K562 (cell line): ENCODE measurements at regions not wholly inside any gene's neighbourhood (a gene's known extent, or its start where the extent isn't known, plus 50 kb on each side); places are given as distances from the start of the nearest gene placed in this dataset.

Experiments used
- ATAC-seq: fragments of 200-7000 bp; cut with Tn5 transposase; 3 replicates; pipeline ENCODE4 v1.9.1; 2020; ENCODE audit warnings: moderate library complexity
- BruUV-seq: library from RNA; stranded (reverse); fragments of 400-500 nt; replicated peaks from 2 replicates; lab custom pipeline; 2021; lab: Mats Ljungman, UMichigan
- CTCF ChIA-PET: fragments of 300-600 bp; formaldehyde crosslinking; extraction: SDS; loops from one replicate; lab custom pipeline; 2021; ENCODE audit warnings: low intra/inter-chr PET ratio; lab: Yijun Ruan, JAX
- POLR2A ChIA-PET: fragments of 300-600, 350-650 bp; sonication (Branson Sonifier 250); formaldehyde crosslinking; extraction: SDS; loops from one replicate; lab custom pipeline; 2021; ENCODE audit warnings: antibody characterized with exemption, inconsistent platforms; lab: Yijun Ruan, JAX
- DNase-seq, 4 experiments: peaks; one replicate each; pipeline versions ENCODE4 v3.0.0 to v3.0.0-alpha.2; 2011 to 2018; ENCODE audit warnings: low spot score in 3 of 4, mixed read lengths in 3 of 4; ENCODE audit errors: extremely low read depth in 1 of 4
- FAIRE-seq: peaks from 2 replicates; lab custom pipeline; 2011; peaks lifted over from hg19 to GRCh38; lab: Jason Lieb, UNC
- H2AFZ ChIP-seq: 2 replicates; pipeline ENCODE4 v1.6.0; 2011; ENCODE audit warnings: low read depth, low read length, control low read depth, inconsistent platforms
- H3K27ac ChIP-seq: fragments of 200-600 bp; 3 replicates; pipeline ENCODE4 v1.8.0; 2011; ENCODE audit warnings: low read depth, mild to moderate bottlenecking, control low read depth, inconsistent platforms, low read length, moderate library complexity, mixed read lengths; ENCODE audit errors: extremely low read depth
- H3K27me3 ChIP-seq, 2 experiments: fragments of 300-600 bp in 1 of 2; 2 replicates in 1 of 2; 3 replicates in 1 of 2; pipeline versions ENCODE4 v1.6.0 to v1.8.0; 2011; ENCODE audit warnings: inconsistent platforms in 2 of 2, low read length in 2 of 2, mild to moderate bottlenecking in 1 of 2, mixed read lengths in 1 of 2, moderate library complexity in 1 of 2; ENCODE audit not compliant: control insufficient read depth in 2 of 2, insufficient read depth in 2 of 2
- H3K36me3 ChIP-seq: fragments of 300-600 bp; 3 replicates; pipeline ENCODE4 v1.8.0; 2011; ENCODE audit warnings: mild to moderate bottlenecking, low read length, inconsistent platforms; ENCODE audit not compliant: control insufficient read depth, insufficient read depth
- H3K4me1 ChIP-seq, 2 experiments: fragments of 200-600 bp in 1 of 2; replicated peaks in 1 of 2; 2 replicates in 1 of 2; 3 replicates in 1 of 2; pipeline versions ENCODE4 v1.5.1 to v1.8.0; 2011; ENCODE audit warnings: inconsistent platforms in 2 of 2, low read length in 2 of 2, mild to moderate bottlenecking in 1 of 2, mixed read lengths in 1 of 2, moderate library complexity in 1 of 2; ENCODE audit not compliant: control insufficient read depth in 2 of 2, insufficient read depth in 2 of 2
- H3K4me2 ChIP-seq: 2 replicates; pipeline ENCODE4 v1.6.1; 2011; ENCODE audit warnings: low read length, control low read depth, inconsistent platforms, mixed read lengths; ENCODE audit not compliant: insufficient read depth
- H3K4me3 ChIP-seq: fragments of 200-600 bp; sonication (generic), shearing (Covaris generic); 2 replicates; pipeline ENCODE4 v1.5.1; 2016; ENCODE audit warnings: control low read depth, inconsistent platforms
- H3K79me2 ChIP-seq: fragments of 200-600 bp; 3 replicates; pipeline ENCODE4 v1.8.0; 2011; ENCODE audit warnings: low read length, inconsistent platforms; ENCODE audit not compliant: control insufficient read depth, insufficient read depth
- H3K9ac ChIP-seq, 2 experiments: 2 replicates each; pipeline versions ENCODE4 v1.6.0 to v1.6.1; 2011; ENCODE audit warnings: low read depth in 2 of 2, low read length in 2 of 2, control low read depth in 1 of 2, inconsistent platforms in 1 of 2, mild to moderate bottlenecking in 1 of 2, mixed read lengths in 1 of 2; ENCODE audit not compliant: insufficient read depth in 1 of 2
- H3K9me1 ChIP-seq: one replicate; pipeline ENCODE4 v1.6.0; 2011; ENCODE audit warnings: inconsistent platforms, mild to moderate bottlenecking, low read length, moderate library complexity; ENCODE audit not compliant: control insufficient read depth, insufficient read depth
- H3K9me3 ChIP-seq: replicated peaks from 2 replicates; pipeline ENCODE4 v1.5.1; 2011; ENCODE audit warnings: low read depth, low read length, inconsistent platforms; ENCODE audit not compliant: control insufficient read depth, insufficient read depth
- H4K20me1 ChIP-seq: replicated peaks from 2 replicates; pipeline ENCODE4 v1.6.1; 2011; ENCODE audit warnings: low read length, inconsistent platforms, mixed read lengths; ENCODE audit not compliant: control insufficient read depth, insufficient read depth
- C11orf30 ChIP-seq: fragments of 450-650 bp; IDR thresholded peaks from 2 replicates; pipeline ENCODE4 v1.6.1; 2016; ENCODE audit warnings: low read depth, mild to moderate bottlenecking
- KHSRP ChIP-seq: fragments of 450-650 bp; IDR thresholded peaks from 2 replicates; pipeline ENCODE4 v1.6.1; 2017
- MAX ChIP-seq: sonication (generic); formaldehyde crosslinking; IDR thresholded peaks from 2 replicates; pipeline ENCODE4 v1.9.0; 2022; ENCODE audit warnings: mild to moderate bottlenecking, missing genetic modification reagents
- POLR3A ChIP-seq: IDR thresholded peaks from 2 replicates; pipeline ENCODE4 v1.6.1; 2011; ENCODE audit warnings: borderline replicate concordance, mild to moderate bottlenecking, moderate library complexity; ENCODE audit not compliant: insufficient read length, insufficient read depth; ENCODE audit errors: extremely low read depth
- RAD21 ChIP-seq, 2 experiments: fragments of 250-450 bp in 1 of 2; fragments of 450-650 bp in 1 of 2; sonication (Bioruptor Pico) in 1 of 2; formaldehyde crosslinking in 1 of 2; IDR thresholded peaks in 1 of 2; conservative IDR thresholded peaks in 1 of 2; 2 replicates each; pipeline versions ENCODE4 v1.4.0 to v1.8.0; 2020 to 2022; ENCODE audit warnings: mild to moderate bottlenecking in 2 of 2, moderate library complexity in 1 of 2
- SMAD4 ChIP-seq: fragments of 250-450 bp; sonication (Bioruptor Pico); conservative IDR thresholded peaks from 2 replicates; pipeline ENCODE4 v1.8.0; 2021; ENCODE audit warnings: inconsistent platforms, mild to moderate bottlenecking, moderate library complexity
- SMARCA5 ChIP-seq: fragments of 450-650 bp; IDR thresholded peaks from 2 replicates; pipeline ENCODE4 v1.6.1; 2016
- SMC3 ChIP-seq: conservative IDR thresholded peaks from 2 replicates; pipeline ENCODE4 v1.6.1; 2011; ENCODE audit warnings: low read depth, low read length, improper control_type of control experiment; ENCODE audit not compliant: insufficient read depth
- SNRNP70 ChIP-seq: fragments of 200-400 bp; formaldehyde crosslinking; optimal IDR thresholded peaks from 2 replicates; pipeline ENCODE3; 2017; ENCODE audit warnings: low read depth, low read length
- THRA ChIP-seq: fragments of 450-650 bp; IDR thresholded peaks from 2 replicates; pipeline ENCODE4 v1.6.1; 2017; ENCODE audit warnings: mild to moderate bottlenecking, moderate library complexity
- ZNF263 ChIP-seq: sonication (generic); formaldehyde crosslinking; IDR thresholded peaks from 2 replicates; pipeline ENCODE4 v1.8.0; 2022; ENCODE audit warnings: mild to moderate bottlenecking, missing genetic modification reagents, borderline replicate concordance
- ZNF354B ChIP-seq: fragments of 250-450 bp; sonication (Bioruptor Pico); IDR thresholded peaks from 2 replicates; pipeline ENCODE4 v1.4.0; 2020
- WGBS: fragments of 100-300 bp; shearing (Covaris generic); methylation state at CpG from one replicate; pipeline ENCODE4 v1.1.6; 2016; ENCODE audit warnings: low coverage, mixed read lengths; ENCODE audit not compliant: insufficient coverage; ENCODE audit errors: missing lambda C conversion rate; 5-methylcytosine and 5-hydroxymethylcytosine counted together
- in situ Hi-C: fragments of 300-500 bp; cut with MboI; formaldehyde crosslinking; loops from 4 replicates; pipeline ENCODE4 v1.15.0; 2018; ENCODE audit warnings: inconsistent platforms, mixed read lengths
- intact Hi-C: fragments of 100-400 bp; cut with micrococcal nuclease; formaldehyde crosslinking; loops from 2 replicates; pipeline ENCODE4 v1.14.2; 2022
- TF ChIP-seq, protein P1 (sequence below): fragments of 450-650 bp; formaldehyde crosslinking; IDR thresholded peaks from 2 replicates; pipeline ENCODE4 v1.4.0; 2020; ENCODE audit warnings: mild to moderate bottlenecking, moderate library complexity
- TF ChIP-seq, protein P2 (sequence below): sonication (generic); formaldehyde crosslinking; IDR thresholded peaks from 2 replicates; pipeline ENCODE4 v1.8.0; 2022; ENCODE audit warnings: mild to moderate bottlenecking, missing genetic modification reagents

DNA sequence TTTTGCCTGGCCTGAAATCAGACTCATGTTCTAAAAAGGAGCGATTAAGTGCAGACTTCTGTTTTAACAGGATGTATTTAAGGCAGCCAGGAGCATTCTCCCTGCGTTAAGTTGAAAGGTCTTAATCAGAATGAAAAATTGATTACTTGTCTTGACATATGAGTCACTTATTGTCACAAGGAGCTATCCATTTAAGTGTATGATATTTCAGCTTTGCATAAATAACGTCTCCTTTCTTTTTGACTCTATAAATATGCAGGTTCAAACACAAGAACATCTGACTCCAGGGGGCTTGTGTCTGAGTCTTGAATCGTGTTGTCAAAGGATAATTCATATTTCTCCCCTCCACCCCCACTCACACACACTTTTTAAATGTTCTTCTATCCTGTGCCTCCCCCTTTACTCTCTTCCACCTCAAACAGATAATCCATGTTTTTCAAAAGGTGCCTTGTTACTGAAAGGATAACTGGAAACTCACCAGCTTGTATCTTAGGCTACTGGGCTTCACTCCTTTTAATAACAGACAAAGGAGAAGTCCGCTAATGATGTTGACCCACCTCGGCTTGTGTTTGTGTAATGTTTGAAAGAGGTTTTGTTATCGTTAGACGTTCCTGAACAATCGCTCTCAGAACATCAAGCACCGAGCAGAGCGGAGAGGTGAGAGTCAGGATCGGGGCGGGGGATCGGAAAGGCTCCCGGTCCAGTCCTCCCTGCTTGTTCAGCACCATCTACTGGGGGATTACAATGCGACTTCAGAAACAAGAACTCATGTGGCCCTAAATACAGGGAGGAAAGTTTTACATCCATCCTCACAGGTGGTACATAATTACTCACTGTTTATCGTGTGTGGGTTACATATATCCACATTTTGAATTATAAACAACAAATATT lies 107.5 kb upstream of the RPL34 start:
- Histone ChIP-seq H3K4me2 (peak overlapping the region; percentile 28; the same call in 1 of the 2 replicates), H3K9ac (no peak overlapping the region), H4K20me1 (no peaks in the 10 kb centered on the region), H3K27me3 (peaks cover 0 to 18% of the 10 kb centered on the region in 2 experiments; a peak in 4 of 5 replicates), H3K9me3 (no peaks in the 10 kb centered on the region), H3K4me1 (no peaks in the 10 kb centered on the region; a peak in 1 of 5 replicates), H3K79me2 (no peaks in the 10 kb centered on the region), H3K27ac (no peak overlapping the region), H3K4me3 (no peak overlapping the region), H2AFZ (peak overlapping the region; percentile 36; the same call in 1 of the 2 replicates), H3K9me1 (no peaks in the 10 kb centered on the region), H3K36me3 (no peaks in the 10 kb centered on the region)
- DNase-seq (peak; percentile 26 to 74 (median 40)), ATAC-seq (peak; percentile 93), FAIRE-seq (peak; percentile 73)
- WGBS, result 2% methylated on average over 17 of the region's 17 CpGs
- ChIA-PET POLR2A (no interaction called here), CTCF (interaction anchor here (0.6 to 0.9 kb wide), 2 partner anchors 324 to 452 kb away, joined by 3 read pairs; no protein-coding TSS in a partner anchor)
- intact Hi-C loops, result loop anchor here (2.0 to 5.0 kb wide), 3 partner anchors 59 to 494 kb away; no protein-coding TSS in a partner anchor
- BruUV-seq, result no TSS peak
- in situ Hi-C loops, result no loop called here
- no peak for TF ChIP-seq POLR3A
- no peak for TF ChIP-seq SMAD4 (CRISPR knock-in tag)
- TF ChIP-seq ZNF354B, result no peak
- no peak for TF ChIP-seq SNRNP70
- TF ChIP-seq SMC3, result peak; percentile 61; the same call in 1 of the 2 replicates
- TF ChIP-seq SMARCA5, result no peak
- TF ChIP-seq ZNF263, result 0 out of 2 replicates have a peak, but pooled peaks have one; percentile 37
- TF ChIP-seq THRA, result no peak
- peak; percentile 66 to 73 for TF ChIP-seq RAD21 (CRISPR knock-in tag; conservative IDR thresholded peaks at IDR 0.05 in 1 of 2, IDR thresholded peaks at IDR 0.05 in 1 of 2)
- TF ChIP-seq C11orf30, result no peak
- TF ChIP-seq, protein P1, sequence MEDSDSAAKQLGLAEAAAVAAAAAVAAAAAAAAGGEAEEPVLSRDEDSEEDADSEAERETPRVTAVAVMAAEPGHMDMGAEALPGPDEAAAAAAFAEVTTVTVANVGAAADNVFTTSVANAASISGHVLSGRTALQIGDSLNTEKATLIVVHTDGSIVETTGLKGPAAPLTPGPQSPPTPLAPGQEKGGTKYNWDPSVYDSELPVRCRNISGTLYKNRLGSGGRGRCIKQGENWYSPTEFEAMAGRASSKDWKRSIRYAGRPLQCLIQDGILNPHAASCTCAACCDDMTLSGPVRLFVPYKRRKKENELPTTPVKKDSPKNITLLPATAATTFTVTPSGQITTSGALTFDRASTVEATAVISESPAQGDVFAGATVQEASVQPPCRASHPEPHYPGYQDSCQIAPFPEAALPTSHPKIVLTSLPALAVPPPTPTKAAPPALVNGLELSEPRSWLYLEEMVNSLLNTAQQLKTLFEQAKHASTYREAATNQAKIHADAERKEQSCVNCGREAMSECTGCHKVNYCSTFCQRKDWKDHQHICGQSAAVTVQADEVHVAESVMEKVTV, result peak; percentile 66
- no peak for TF ChIP-seq MAX (CRISPR knock-in tag)
- TF ChIP-seq, protein P2, sequence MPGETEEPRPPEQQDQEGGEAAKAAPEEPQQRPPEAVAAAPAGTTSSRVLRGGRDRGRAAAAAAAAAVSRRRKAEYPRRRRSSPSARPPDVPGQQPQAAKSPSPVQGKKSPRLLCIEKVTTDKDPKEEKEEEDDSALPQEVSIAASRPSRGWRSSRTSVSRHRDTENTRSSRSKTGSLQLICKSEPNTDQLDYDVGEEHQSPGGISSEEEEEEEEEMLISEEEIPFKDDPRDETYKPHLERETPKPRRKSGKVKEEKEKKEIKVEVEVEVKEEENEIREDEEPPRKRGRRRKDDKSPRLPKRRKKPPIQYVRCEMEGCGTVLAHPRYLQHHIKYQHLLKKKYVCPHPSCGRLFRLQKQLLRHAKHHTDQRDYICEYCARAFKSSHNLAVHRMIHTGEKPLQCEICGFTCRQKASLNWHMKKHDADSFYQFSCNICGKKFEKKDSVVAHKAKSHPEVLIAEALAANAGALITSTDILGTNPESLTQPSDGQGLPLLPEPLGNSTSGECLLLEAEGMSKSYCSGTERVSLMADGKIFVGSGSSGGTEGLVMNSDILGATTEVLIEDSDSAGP (CRISPR knock-in tag), result no peak
- no peak for TF ChIP-seq KHSRP
